CD1c-positive myeloid dendritic cell (primary cell): ENCODE measurements at regions not wholly inside any gene's neighbourhood (a gene's known extent, or its start where the extent isn't known, plus 50 kb on each side); places are given as distances from the start of the nearest gene placed in this dataset.

Experiments
- DNase-seq: peaks from one replicate; pipeline ENCODE4 v3.0.0-alpha.2; 2016; ENCODE audit errors: extremely low spot score

DNA sequence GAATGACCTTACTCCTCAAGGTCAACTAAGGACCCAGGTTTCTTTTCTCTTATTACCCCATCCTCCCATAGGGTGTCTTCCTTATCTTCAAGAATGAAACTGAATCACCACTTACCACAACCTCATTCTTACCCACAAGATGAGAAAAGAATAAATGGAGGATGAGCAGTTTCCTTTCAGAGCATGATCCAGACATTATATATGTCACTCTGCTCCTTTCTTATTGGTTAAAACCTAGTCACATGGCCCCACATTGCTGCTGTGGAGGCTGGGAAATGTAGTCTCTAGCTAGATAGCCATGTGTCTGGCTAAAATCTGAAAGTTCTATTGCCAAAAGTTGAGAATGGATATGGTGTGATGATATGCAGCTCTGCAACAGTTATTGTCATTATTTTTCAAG lies 62.4 kb upstream of the RAI2 start:
- DNase-seq, result no peak

DNA sequence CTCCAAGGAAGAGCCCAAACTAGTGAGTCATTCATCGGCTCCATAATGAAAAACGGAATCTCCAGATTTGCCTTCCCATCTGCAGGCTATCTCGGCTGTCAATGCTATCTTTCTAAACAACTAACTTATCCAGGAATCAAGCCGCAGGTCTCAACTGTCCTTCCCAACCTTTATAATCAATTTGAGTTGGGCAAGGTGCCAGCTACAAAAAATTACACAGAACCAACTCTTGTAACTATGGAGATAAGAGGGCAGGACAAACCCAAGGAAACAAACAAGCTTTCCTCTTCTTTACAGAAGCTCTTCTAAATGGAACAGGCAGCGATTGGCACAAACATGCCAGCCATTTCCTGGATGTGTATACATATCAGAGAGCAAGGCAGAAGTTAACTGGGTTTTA lies 61.2 kb upstream of the RAI2 start:
- DNase-seq, result no peak

DNA sequence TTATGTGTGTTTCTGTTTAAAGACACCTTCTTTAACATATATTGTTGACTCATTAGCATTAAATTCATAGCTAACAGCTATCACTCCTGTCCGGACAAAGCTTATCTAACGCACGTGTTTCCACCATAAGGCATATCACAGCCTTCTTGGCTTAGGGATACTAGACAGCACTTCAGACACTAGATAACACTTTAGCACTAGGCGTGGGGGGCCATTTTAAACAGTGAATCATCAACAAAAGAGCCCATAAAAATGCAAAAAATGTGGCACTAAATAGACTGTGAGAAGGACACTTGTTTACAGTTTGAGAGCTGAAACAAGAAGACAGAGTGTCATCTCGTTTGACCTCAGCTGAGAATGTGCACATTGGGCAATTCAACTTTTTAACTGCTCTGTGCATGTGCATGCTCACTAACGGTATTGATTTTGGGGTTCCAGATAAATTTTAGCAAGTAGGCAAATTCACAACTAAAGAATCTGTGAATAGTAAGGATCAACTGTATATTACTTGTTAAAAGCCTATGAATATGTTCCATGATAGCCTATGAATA lies 58.9 kb upstream of the RAI2 start:
- no peak for DNase-seq

DNA sequence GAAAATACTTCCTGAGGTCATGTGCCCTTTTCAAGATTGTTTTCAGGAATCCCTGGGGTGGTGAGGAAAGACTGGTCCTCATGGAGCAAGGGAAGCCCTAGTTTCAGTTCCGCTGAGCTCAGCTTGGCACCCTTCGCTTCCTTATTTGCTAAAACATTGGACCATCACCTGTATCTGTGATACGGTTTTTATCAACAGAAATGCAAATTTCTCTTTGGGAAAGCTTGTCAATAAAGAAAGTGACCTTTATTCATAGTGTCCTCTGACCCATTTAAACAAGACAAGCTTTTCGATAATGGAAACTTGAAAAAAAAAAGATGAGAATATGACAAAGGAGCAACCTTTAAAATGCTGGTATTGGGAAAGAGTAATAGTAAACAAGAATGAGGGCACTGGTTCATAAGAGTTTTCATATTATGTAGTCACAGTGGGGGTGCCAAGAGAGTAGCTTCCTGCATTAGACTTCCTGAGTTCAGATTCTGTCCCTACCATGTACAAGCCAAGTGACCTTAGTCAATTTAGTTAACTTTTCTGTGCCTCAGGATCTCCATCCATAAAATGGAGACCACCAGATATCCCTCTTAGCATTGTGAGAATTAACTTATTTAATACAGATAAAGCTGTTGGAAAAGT lies 57.0 kb upstream of the RAI2 start:
- DNase-seq, result no peak

DNA sequence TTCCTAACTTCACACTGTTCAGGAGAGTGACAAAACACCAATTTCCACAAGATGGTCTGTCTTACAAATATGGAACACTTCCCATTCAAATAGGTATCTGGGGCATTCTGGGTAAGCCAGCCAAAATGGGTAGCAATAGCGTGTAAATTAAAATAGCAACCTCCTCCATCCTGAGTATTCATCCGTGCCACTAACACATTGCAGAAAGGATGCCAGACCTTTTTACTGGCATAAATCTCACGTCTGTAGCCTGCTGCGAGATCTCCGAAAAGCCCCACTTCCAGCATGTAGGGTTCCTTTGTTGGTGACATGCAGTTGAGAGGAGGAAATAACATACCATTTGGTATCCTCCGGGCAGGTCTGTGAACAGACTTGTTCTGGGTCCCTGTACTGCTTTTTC lies 52.7 kb upstream of the RAI2 start:
- DNase-seq, result no peak
